ENCODE measurements at regions not wholly inside any gene's neighbourhood (a gene's known extent, or its start where the extent isn't known, plus 50 kb on each side); places are given as distances from the start of the nearest gene placed in this dataset.

GRCh38 chr16:6517020-6517720 lies 815.5 kb upstream of the RBFOX1 start:
- DNase-seq (ENCODE audit: low read depth in 2 of 2): no peak

GRCh38 chr16:6512512-6512911 lies 820.1 kb upstream of the RBFOX1 start:
- DNase-seq (ENCODE audit: low read depth in 2 of 2): no peak

- DNase-seq (ENCODE audit: low read depth in 2 of 2): no peak
Measured at GRCh38 chr16:6510261-6510660, 822.4 kb upstream of the RBFOX1 start.

DNA sequence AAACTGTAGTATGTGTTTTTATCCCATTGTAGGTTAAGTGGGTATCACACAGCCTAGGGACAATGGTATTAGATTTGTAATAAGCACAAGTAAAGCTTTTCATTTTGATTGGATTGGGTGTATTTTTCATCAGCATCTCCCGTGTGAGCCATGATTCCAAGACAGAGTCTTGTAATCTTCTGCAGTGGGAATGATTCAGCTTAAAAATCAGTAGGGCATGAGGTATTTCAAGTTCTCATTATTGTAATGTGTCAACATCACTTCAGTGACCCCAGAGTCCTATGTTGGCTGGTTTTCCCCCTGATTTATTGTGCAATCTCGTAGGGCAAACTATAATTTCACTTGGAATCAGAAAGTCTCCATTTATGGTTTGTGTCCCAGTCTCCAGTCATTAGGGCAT lies 833.2 kb upstream of the RBFOX1 start:
- no peak for DNase-seq (ENCODE audit: low read depth in 2 of 2)

DNA sequence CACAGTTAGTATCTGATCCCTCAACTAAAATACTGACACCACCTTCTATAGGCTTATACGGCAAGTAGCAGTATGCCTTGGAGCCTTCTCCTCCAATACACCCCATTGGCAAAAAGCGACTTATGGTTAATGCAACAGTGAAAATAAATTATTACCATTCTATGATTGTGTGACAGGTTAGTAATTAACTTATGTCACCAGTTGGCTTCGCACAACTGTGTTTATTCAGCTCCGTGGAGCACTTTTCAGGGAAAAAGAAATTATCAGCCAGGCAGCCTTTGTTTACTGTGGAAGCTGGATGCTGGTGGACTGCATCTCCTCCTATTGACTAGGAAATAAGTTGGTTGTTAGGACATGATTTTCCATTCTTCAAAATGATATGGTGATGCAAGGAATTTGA lies 833.8 kb upstream of the RBFOX1 start:
- no peak for DNase-seq (ENCODE audit: low read depth in 2 of 2)

GRCh38 chr16:6496996-6497395 lies 835.6 kb upstream of the RBFOX1 start:
- DNase-seq (ENCODE audit: low read depth in 2 of 2): no peak

DNA sequence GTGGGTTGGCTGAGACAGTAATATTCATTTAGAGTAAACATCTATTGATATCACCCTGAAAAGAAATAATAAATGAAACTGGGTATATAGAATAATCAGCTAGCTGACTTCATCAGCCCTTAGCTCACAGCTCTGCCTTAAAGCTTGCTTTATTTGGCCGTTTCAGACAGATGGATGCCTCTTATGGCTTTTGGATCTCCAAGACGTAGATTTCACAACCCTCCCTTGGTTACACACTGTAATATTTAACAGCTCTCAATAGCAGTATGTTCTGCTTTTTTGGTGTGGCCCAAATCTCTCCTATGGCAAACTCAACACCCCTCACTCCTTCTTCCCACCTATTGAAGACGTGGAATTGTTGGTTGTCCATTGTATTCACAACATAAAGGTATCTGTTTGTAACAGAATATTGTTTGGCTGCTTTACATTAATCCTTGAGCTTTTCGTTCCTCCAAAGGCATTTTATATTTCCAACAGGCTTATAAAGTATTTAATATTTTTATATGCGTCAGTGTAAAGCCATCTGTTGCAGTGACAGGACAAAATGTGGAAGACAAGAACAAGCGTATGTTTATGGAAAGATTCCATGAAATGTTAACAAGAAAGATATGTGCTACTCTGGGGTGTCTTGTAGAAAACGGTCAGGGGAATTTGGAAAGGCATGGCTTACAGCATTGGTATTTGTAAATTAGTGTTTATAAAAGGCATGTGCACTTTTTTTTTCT lies 837.0 kb upstream of the RBFOX1 start:
- DNase-seq (ENCODE audit: low read depth in 2 of 2): no peak

DNA sequence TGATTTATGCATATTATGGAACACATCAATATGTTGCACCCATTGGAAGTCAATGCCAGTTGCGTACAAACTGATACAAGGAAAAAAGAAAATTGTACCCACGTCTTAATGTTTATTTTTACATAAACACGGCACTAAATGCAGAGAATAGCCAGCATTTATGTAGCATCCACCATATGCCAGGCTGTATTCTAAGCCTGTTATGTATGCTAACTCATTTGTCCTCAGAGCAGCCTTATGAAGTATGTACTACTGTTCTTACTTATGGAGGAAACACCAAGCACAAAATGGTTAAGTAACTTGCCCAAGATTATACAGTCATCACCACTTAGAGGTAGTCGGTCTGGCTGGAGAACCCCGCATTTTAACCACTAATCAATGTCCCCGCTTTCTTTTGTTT lies 837.9 kb upstream of the RBFOX1 start:
- DNase-seq (ENCODE audit: low read depth in 2 of 2): no peak

DNA sequence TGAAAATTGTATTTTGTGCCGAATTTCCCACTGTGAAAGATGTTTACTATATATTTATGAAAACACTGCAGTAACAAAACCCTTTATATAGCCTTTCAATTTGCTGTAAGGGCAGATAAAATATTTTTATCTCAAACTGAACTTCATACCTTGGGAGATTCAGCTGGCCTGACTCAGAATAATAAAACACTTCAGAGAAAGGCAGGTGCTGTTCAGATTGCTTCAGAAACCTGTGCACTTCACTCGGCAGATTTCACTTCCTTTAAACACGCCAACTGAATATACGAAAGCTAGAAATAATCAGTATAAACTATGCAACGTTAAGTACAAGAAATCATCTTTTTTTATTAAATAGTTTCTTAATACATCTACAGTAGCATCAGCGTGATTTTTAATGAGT lies 839.1 kb upstream of the RBFOX1 start:
- no peak for DNase-seq (ENCODE audit: low read depth in 2 of 2)

DNA sequence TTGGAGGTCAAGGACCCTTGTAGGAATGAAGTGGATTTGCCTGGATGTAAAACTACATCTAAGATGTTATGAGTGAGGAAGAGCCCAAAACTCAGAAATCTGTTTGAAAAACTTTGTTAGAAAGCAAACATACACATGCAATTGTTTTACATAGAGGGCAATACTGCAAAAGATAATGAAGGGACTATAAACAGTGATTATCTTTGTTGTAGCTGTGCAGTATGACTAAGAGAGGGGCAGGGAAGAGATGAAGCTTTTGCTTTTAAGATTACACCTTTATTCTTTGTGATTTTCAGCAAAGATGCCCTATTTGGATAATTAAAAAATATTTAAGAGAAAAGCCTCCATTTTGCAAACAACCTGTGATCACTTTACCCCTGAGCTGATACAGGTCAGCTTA lies 839.9 kb upstream of the RBFOX1 start:
- DNase-seq (ENCODE audit: low read depth in 2 of 2): no peak

- DNase-seq (ENCODE audit: low read depth in 2 of 2): no peak
Measured at GRCh38 chr16:6484935-6485334, 847.7 kb upstream of the RBFOX1 start.

GRCh38 chr16:6484081-6484480 lies 848.6 kb upstream of the RBFOX1 start:
- DNase-seq (ENCODE audit: low read depth in 2 of 2): no peak

- no peak for DNase-seq (ENCODE audit: low read depth in 2 of 2)
Measured at GRCh38 chr16:6483469-6484033, 849.1 kb upstream of the RBFOX1 start.

GRCh38 chr16:6482696-6483468 lies 849.8 kb upstream of the RBFOX1 start:
- DNase-seq (ENCODE audit: low read depth in 2 of 2): no peak

DNA sequence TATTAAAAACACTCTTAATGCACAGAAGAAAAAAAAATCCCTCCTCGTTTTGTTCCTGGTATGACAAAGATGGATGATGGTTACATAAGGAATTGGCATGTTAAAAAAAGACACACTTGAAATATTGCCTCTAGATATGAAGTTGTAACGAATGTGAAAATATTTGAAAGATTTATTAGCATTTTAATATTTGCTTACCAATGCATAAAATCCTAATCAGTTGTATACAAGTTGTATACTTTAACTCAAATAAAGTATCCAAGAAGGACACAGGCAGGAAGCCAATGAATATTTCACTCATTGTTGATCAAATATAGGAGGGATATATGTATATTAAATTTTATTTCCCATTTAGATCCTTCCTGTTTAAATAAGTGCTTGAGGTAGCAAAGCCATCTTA lies 850.8 kb upstream of the RBFOX1 start:
- no peak for DNase-seq (ENCODE audit: low read depth in 2 of 2)

- DNase-seq (ENCODE audit: low read depth in 2 of 2): no peak
Measured at GRCh38 chr16:6453742-6454141, 878.9 kb upstream of the RBFOX1 start.

GRCh38 chr16:6447021-6447790 lies 885.4 kb upstream of the RBFOX1 start:
- no peak for DNase-seq (ENCODE audit: low read depth in 2 of 2)

DNA sequence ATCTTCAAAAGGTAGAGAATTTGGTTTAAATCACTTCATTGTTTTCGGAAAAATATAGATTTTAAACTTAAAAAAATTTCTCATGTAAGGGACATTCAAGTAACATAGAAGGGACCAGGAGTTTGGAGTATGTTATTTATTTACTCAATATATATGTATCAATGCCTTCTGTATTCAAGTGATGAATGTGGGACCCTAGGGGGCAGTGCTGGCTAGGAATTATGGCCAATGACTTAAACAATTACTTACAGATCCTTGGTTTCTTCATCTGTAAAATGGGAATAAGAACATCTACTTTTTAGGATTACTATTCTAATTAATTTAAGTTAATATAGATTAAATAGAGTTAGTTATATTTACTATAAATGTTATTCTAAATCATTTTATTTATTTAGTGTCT lies 886.3 kb upstream of the RBFOX1 start:
- DNase-seq (ENCODE audit: low read depth in 2 of 2): no peak

DNA sequence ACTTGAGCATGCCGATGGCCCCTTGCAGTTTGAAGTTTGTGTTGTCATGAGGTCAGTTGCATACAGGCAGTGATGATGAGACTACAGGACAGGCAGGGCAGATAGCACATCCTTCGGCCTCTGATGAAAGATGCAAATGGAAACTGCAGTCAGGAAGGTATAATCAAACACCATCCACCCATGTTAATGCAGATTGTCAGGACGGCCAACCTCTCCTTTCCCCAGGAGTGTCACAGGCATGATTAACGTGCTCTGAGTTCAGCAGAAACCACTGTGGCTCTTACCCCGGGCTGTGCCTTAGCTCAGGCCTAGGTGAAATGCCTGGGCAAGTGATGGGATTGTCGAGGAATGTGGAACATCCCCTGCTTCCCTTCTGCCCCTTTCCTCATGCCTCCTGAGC lies 893.5 kb upstream of the RBFOX1 start:
- DNase-seq (ENCODE audit: low read depth in 2 of 2): no peak

DNA sequence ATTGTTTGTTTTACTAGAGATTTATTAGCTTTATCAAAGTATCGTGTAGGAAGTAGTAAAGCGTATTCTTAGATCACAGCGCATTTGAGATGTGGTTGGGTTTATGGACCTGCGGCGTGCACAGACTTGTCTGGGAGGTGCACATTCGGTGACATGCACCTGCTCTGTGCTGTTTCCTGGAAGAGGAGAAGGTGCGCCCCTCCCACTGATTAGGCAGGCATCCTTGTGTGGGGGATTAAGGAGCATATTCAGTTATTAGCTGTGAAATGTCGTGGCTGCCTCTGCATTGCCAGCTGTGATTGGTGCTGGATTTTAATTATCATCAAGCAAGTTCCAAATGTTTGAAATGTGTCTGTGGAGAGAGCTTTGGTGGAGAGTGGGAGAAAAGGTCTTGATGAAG lies 903.8 kb upstream of the RBFOX1 start:
- DNase-seq (ENCODE audit: low read depth in 2 of 2): no peak

GRCh38 chr16:6427621-6428020 lies 905.0 kb upstream of the RBFOX1 start:
- no peak for DNase-seq (ENCODE audit: low read depth in 2 of 2)

GRCh38 chr16:6407596-6407995 lies 925.0 kb upstream of the RBFOX1 start:
- DNase-seq (ENCODE audit: low read depth in 2 of 2): no peak

All from fibroblast of skin of left biceps (primary cell).